Keratinocyte (primary cell): ENCODE measurements at regions not wholly inside any gene's neighbourhood (a gene's known extent, or its start where the extent isn't known, plus 50 kb on each side); places are given as distances from the start of the nearest gene placed in this dataset.

Experiments used
- EZH2 ChIP-seq: IDR thresholded peaks from one replicate; pipeline ENCODE4 v1.6.1; 2012; ENCODE audit warnings: inconsistent platforms, mild to moderate bottlenecking, low read length, moderate library complexity
- TF ChIP-seq, protein P1 (sequence below), 3 experiments: IDR thresholded peaks in 1 of 3; conservative IDR thresholded peaks in 1 of 3; optimal IDR thresholded peaks in 1 of 3; 2 replicates in 2 of 3; 3 replicates in 1 of 3; pipeline versions ENCODE3 to v1.5.1; 2011; ENCODE audit warnings: low read length in 3 of 3, mild to moderate bottlenecking in 3 of 3, moderate library complexity in 2 of 3, control low read depth in 1 of 3, inconsistent platforms in 1 of 3; ENCODE audit not compliant: insufficient read depth in 2 of 3; ENCODE audit errors: extremely low read depth in 1 of 3

- TF ChIP-seq, protein P1, sequence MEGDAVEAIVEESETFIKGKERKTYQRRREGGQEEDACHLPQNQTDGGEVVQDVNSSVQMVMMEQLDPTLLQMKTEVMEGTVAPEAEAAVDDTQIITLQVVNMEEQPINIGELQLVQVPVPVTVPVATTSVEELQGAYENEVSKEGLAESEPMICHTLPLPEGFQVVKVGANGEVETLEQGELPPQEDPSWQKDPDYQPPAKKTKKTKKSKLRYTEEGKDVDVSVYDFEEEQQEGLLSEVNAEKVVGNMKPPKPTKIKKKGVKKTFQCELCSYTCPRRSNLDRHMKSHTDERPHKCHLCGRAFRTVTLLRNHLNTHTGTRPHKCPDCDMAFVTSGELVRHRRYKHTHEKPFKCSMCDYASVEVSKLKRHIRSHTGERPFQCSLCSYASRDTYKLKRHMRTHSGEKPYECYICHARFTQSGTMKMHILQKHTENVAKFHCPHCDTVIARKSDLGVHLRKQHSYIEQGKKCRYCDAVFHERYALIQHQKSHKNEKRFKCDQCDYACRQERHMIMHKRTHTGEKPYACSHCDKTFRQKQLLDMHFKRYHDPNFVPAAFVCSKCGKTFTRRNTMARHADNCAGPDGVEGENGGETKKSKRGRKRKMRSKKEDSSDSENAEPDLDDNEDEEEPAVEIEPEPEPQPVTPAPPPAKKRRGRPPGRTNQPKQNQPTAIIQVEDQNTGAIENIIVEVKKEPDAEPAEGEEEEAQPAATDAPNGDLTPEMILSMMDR (optimal IDR thresholded peaks at IDR 0.05 in 1 of 3, IDR thresholded peaks at IDR 0.05 in 1 of 3, conservative IDR thresholded peaks at IDR 0.05 in 1 of 3; ENCODE audit: extremely low read depth in 1 of 3, insufficient read depth in 2 of 3, low read length in 3 of 3): no peak
- no peak for TF ChIP-seq EZH2
Observed at GRCh38 chr12:58323676-58324075, 382.3 kb downstream of the ATP23 start.
